SK-N-SH treated with all-trans-retinoic acid at 6 μM for 48 hours (cell line): ENCODE measurements at regions not wholly inside any gene's neighbourhood (a gene's known extent, or its start where the extent isn't known, plus 50 kb on each side); places are given as distances from the start of the nearest gene placed in this dataset.

ENCODE experiments used
- POU6F1 ChIP-seq: fragments of 250-450 bp; sonication (Bioruptor Pico); IDR thresholded peaks from 2 replicates; pipeline ENCODE4 v1.8.0; 2021; ENCODE audit warnings: low read depth, mild to moderate bottlenecking, moderate library complexity, borderline replicate concordance
- ZC3H10 ChIP-seq: fragments of 250-450 bp; sonication (Bioruptor Pico); IDR thresholded peaks from 2 replicates; pipeline ENCODE4 v1.5.1; 2021; ENCODE audit warnings: mild to moderate bottlenecking, moderate library complexity
- ZNF70 ChIP-seq: fragments of 450-650 bp; formaldehyde crosslinking; IDR thresholded peaks from 2 replicates; pipeline ENCODE4 v1.5.0; 2020; ENCODE audit warnings: mild to moderate bottlenecking, moderate library complexity

DNA sequence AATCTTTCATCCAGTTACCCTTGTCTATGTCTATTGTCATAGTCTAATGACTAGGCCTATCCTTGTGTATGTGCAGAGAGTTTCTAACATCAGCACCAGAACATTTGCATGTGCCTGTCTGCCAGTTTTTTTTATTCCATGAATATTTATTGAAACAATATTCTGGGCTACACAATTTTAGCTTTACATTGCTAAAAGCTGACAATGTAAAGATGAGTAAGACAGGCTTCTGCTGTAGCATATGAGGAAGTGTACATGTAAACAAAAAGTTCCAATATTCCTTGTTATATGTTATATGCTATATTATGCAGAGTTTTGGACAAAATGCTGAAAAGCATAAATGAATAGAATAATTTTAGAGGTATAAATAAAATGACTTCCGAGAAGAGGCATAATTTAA, 357.7 kb downstream of the NYAP2 start:
- no peak for TF ChIP-seq ZC3H10 (CRISPR knock-in tag)
- no peak for TF ChIP-seq POU6F1 (CRISPR knock-in tag)
- no peak for TF ChIP-seq ZNF70 (CRISPR knock-in tag)
